Erythroblast (primary cell): ENCODE measurements at regions not wholly inside any gene's neighbourhood (a gene's known extent, or its start where the extent isn't known, plus 50 kb on each side); places are given as distances from the start of the nearest gene placed in this dataset.
"Not testable (repeated sequence)": the region's sequence is repeated elsewhere in the genome, so short reads cannot be mapped to it uniquely, and the experiment has no call there.

Experiments
- DNase-seq, 2 experiments: peaks; one replicate each; lab custom pipeline; 2025; lab: John Stamatoyannopoulos, UW
- GATA1 ChIP-seq: IDR thresholded peaks from 2 replicates; pipeline ENCODE4 v1.6.1; 2011; ENCODE audit warnings: low read depth, mild to moderate bottlenecking, control low read depth, low read length, moderate library complexity
- POLR2A ChIP-seq: IDR thresholded peaks from 2 replicates; pipeline ENCODE4 v1.6.1; 2011; ENCODE audit warnings: mild to moderate bottlenecking, low read length

DNA sequence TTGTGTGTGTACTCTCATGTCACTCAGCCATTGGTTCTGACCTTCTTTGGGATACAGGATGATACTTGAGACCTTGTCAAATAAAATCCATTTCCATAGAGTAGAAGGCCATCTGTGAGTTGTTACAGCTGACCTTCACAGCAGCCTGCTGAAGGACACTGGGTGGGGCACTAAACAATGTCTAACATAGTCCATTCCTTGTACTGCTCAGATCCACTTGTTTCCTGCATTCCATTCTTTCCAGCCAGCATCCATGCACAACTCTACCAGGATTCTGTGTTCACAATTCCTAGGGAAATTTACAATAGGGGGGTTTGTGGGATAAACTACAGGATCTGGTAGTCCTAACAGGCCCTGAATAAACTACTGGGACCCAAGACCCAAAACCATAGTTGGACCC is 286.4 kb downstream of the RASEF start:
- no peak for DNase-seq
- no peak for TF ChIP-seq GATA1

- TF ChIP-seq POLR2A: no peak
- no peak for TF ChIP-seq GATA1
- no peak for DNase-seq
Measured at GRCh38 chr9:82777366-82777765, 285.6 kb downstream of the RASEF start.

GRCh38 chr9:82778923-82779322 is 284.0 kb downstream of the RASEF start:
- DNase-seq: not testable (repeated sequence)

DNA sequence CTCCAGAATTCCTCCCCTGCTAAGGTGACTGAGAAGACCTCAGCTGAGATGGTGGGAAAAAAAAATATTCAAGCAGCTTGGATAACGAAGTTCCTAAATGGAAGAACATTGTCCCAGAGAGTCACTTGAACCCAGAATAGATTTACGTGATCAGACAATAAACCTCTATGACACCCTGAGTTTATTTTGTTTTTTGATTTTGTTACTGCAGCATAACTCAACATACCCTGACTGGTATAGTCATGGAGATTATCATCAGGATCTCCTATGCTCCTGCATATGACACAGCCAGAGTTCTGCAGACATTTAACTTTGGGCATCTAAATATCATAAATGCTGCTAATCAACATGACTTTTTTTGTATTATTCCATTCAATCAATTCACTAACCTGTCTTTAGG is 282.9 kb downstream of the RASEF start:
- TF ChIP-seq GATA1: no peak
- TF ChIP-seq POLR2A: no peak
- no peak for DNase-seq

DNA sequence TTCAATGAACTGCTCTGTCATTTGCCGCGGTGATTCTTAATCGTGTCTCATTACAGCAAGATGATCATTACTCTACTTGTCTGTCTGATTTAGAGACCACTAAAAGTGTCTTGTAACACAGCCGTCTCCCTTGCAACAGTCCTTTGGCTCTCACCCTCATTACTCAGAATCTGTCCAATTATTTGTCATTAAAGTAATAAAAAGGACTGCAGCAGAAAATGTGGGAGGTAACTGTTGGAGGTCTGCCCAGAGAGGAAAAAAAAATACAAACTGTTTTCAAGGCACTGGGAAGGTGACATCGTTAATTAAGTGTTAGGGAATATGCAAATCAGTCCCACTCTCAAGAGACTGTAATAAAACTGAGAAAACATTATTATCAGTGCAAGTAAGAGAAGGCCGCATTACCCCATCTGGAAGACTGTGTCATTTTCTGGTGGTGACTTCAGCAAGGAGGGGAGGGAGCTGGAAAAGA is 281.0 kb downstream of the RASEF start:
- TF ChIP-seq GATA1: no peak
- no peak for TF ChIP-seq POLR2A
- DNase-seq: no peak

- DNase-seq: no peak
- TF ChIP-seq GATA1 (no peak), POLR2A (no peak)
Measured at GRCh38 chr9:82783045-82783444, 279.9 kb downstream of the RASEF start.

DNA sequence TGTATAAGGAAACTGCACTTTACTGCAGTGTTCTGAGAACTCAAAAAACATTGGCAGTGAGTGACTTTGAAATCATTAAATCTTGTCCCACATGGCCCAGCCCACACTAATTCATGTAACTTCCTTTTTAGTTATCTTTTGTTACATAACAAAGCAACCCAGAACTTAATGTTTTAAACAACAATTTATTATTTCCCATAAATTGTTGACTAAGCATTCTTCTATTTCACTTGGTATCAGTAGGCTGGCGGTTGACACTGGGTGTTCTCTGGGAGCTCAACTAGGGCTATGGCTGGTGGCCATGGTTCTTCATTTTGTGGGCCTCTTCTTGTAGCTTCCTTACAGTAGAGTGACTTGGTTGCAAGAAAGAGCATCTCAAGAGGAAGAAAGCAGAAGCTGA is 278.4 kb downstream of the RASEF start:
- no peak for DNase-seq
- TF ChIP-seq POLR2A: no peak
- no peak for TF ChIP-seq GATA1

DNA sequence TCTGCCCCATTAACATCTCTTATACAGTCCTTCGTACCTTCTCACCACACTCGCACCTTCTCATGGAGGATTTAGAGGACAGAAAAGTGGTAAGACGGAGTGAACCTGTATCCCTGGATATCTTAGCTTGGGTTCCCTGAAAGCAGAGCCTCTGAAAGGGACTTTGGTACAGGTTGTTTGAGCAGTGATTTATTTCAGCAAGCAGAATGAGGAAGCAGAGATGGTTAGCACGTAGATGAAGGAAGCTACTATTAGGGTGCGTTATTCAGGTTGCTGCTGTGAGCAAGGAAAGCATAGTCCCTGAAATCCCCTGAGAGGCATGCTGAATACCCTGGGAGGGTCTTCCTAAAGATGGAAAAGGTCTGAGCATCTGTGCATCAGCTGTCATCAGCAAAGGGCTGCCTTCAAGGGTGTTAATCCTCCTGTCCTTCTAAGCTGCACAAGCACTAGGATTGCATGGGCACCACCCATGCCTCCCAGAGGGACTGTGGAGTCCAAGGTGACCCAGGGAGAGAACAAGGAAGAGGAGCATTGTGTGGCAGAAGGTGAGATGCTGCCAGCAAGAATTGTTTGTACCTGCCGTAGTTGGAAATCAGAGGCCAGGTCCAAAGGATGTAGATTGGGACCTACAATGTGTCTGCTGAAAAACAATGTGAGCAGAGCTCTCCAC is 273.7 kb downstream of the RASEF start:
- DNase-seq: no peak
- no peak for TF ChIP-seq GATA1
- no peak for TF ChIP-seq POLR2A

DNA sequence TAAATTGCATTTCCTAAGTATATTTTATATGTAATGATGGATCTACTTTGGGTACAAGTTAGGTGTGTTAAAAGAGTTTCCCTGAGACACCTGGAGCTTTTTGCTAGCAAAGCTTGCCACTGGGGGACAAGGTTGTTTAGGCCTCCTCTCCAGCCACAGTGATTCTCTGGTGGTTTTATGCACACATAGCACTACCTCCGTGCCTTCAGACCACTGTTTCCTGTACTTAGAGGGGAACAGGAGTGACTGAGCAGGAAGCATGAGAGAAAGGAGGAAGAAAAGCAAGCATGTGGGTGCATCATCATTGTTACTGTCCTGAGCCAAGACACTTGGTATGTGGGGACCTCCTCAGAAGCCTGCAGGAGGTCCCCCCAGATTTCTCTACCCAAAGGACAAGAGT is 272.1 kb downstream of the RASEF start:
- TF ChIP-seq POLR2A (no peak), GATA1 (no peak)
- no peak for DNase-seq

DNA sequence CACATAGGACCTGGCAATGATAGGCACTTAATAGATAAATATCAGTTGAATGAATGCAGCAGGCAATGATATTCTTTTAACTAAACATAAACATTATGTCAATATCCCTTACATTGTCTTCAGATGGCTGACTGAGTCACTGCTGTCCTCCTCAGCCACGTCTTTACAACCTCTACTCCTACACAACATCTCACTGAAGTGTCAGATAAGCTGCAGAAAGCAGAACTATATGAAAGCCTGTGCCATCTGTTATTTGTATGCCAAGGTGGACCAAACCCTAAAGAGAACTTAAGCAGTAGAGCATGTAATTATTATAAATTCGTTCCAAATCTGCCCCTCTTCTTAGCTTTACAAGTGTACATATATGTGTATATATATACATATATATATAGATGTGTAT is 271.2 kb downstream of the RASEF start:
- DNase-seq: no peak
- TF ChIP-seq GATA1 (no peak), POLR2A (no peak)

- TF ChIP-seq POLR2A: no peak
- no peak for TF ChIP-seq GATA1
- DNase-seq: peak in 1 of 2 experiments; percentile 0
Measured at GRCh38 chr9:82797534-82797933, 265.4 kb downstream of the RASEF start.

DNA sequence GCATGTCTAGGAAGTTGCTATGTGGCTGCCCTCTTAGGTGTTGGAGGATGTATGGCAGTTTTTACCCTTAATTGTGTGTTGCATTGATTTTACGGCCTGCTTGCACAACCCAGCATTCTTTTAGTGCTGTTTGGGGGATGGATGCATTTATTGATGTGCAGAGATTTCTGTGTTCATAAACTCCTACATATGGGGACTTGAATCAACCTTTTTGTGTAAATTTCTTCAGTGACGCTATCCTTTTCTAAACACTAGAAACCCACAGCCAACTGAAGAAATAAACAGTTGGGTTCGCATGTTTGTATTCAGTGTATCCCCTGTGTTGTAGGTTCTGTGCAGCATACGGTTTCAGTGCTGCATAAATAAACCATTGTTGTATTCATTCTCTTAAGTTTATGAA is 263.7 kb downstream of the RASEF start:
- DNase-seq: no peak
- TF ChIP-seq GATA1 (no peak), POLR2A (no peak)

GRCh38 chr9:82805027-82805426 is 257.9 kb downstream of the RASEF start:
- TF ChIP-seq GATA1: no peak
- TF ChIP-seq POLR2A: no peak
- DNase-seq: no peak

- DNase-seq: no peak
- TF ChIP-seq GATA1 (no peak), POLR2A (no peak)
Measured at GRCh38 chr9:82808478-82808877, 254.5 kb downstream of the RASEF start.

- TF ChIP-seq GATA1 (no peak), POLR2A (no peak)
- DNase-seq: no peak
Measured at GRCh38 chr9:82810915-82811314, 252.0 kb downstream of the RASEF start.
